IPS-15b (cell line): ENCODE measurements at regions not wholly inside any gene's neighbourhood (a gene's known extent, or its start where the extent isn't known, plus 50 kb on each side); places are given as distances from the start of the nearest gene placed in this dataset.

Source experiments
- H3K27me3 ChIP-seq: one replicate; pipeline ENCODE4 v1.6.1; 2013; ENCODE audit warnings: low read length; ENCODE audit not compliant: control insufficient read depth, insufficient read depth
- H3K36me3 ChIP-seq: one replicate; pipeline ENCODE4 v1.6.1; 2013; ENCODE audit warnings: low read length; ENCODE audit not compliant: control insufficient read depth, insufficient read depth
- H3K4me1 ChIP-seq: one replicate; pipeline ENCODE4 v1.6.1; 2013; ENCODE audit warnings: mild to moderate bottlenecking, low read length; ENCODE audit not compliant: control insufficient read depth, insufficient read depth
- H3K4me3 ChIP-seq: one replicate; pipeline ENCODE4 v1.5.1; 2013; ENCODE audit warnings: low read depth, low read length
- H3K9ac ChIP-seq: one replicate; pipeline ENCODE4 v1.6.1; 2013; ENCODE audit warnings: low read depth, mild to moderate bottlenecking, low read length
- H3K9me3 ChIP-seq: one replicate; pipeline ENCODE4 v1.6.1; 2013; ENCODE audit warnings: mild to moderate bottlenecking, low read length; ENCODE audit not compliant: control insufficient read depth, insufficient read depth

DNA sequence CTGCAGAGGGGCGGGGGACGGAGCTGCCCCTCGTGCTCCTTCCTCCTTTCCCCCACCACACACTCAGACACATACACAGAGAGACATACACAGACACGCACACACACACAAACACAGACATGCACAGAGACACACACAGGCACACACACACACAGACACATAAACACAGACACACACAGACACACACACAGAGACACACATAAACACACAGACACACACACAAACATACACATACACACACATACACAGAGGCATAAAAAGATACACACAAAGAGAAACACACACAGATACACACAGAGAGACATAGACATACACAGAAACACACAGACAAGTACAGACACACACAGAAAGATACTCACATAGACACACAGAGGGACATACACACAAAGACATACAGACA lies 136.0 kb downstream of the UQCRFS1 start:
- Histone ChIP-seq H3K9ac (no peak overlapping the region), H3K27me3 (no peaks in the 10 kb centered on the region), H3K4me1 (peaks cover 3% of the 10 kb centered on the region), H3K9me3 (no peaks in the 10 kb centered on the region), H3K36me3 (no peaks in the 10 kb centered on the region), H3K4me3 (no peak overlapping the region)

DNA sequence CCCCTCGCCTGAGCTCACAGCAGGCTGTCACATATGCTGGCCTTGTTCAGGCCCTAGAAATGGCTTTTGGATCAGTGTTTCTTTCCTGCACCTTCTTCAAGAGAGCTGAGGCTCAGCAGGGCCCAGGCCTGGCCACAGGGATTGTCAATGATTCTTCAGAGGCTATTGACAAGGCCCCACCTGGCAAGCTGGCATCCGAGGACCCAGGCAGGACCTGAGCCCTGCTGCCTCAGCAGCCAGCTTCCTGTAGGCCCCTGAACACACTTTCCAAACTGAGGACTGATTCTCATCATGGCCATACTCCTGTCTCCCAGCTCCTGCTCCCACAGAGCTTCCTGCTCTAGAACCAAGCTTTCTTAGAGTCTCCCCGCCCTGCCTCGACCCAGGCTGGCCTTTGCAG lies 136.8 kb downstream of the UQCRFS1 start:
- no peaks in the 10 kb centered on the region for H3K27me3 ChIP-seq
- H3K4me1 ChIP-seq, result peaks cover 3% of the 10 kb centered on the region

GRCh38 chr19:29075149-29075548 lies 137.8 kb downstream of the UQCRFS1 start:
- Histone ChIP-seq H3K4me3 (no peak overlapping the region), H3K27me3 (no peaks in the 10 kb centered on the region), H3K9me3 (no peaks in the 10 kb centered on the region), H3K36me3 (no peaks in the 10 kb centered on the region), H3K4me1 (peaks cover 3% of the 10 kb centered on the region), H3K9ac (no peak overlapping the region)

More for the DNA sequence above, 136.8 kb downstream of the UQCRFS1 start:
- Histone ChIP-seq H3K36me3 (no peaks in the 10 kb centered on the region), H3K9ac (no peak overlapping the region), H3K4me3 (no peak overlapping the region), H3K9me3 (no peaks in the 10 kb centered on the region)

GRCh38 chr19:29074579-29074978 lies 138.4 kb downstream of the UQCRFS1 start:
- H3K4me3 ChIP-seq, result no peak overlapping the region

DNA sequence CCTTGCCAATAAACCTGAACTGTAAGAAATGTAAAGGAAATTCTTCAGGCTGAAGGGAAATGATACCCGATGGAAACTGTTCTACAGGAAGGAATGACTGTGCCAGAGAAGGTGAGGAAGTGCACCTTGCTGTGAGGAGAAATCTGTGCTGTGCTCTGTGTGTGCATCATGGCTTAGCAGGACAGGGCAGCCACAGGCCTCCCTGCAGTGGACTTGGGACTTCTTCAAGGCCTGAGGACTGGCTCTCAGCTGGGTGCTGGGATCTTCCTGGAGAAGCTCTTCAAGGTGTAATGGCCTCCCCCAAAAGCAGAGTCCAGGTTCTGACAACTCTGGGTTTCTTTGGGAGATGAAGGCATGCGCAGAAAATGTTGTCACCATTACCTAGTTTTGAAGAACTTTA lies 145.1 kb downstream of the UQCRFS1 start:
- Histone ChIP-seq H3K9ac (no peak overlapping the region), H3K9me3 (no peaks in the 10 kb centered on the region), H3K36me3 (no peaks in the 10 kb centered on the region), H3K4me3 (no peak overlapping the region), H3K27me3 (no peaks in the 10 kb centered on the region), H3K4me1 (peaks cover 2% of the 10 kb centered on the region)

More at GRCh38 chr19:29074579-29074978, 138.4 kb downstream of the UQCRFS1 start:
- Histone ChIP-seq H3K9ac (no peak overlapping the region), H3K36me3 (no peaks in the 10 kb centered on the region), H3K27me3 (no peaks in the 10 kb centered on the region), H3K9me3 (no peaks in the 10 kb centered on the region), H3K4me1 (peaks cover 3% of the 10 kb centered on the region)

- peaks cover 6% of the 10 kb centered on the region for H3K4me1 ChIP-seq
- no peaks in the 10 kb centered on the region for H3K27me3 ChIP-seq
- no peak overlapping the region for H3K4me3 ChIP-seq
- H3K9ac ChIP-seq, result no peak overlapping the region
- H3K36me3 ChIP-seq, result no peaks in the 10 kb centered on the region
- no peaks in the 10 kb centered on the region for H3K9me3 ChIP-seq
These were observed 150.2 kb downstream of the UQCRFS1 start for GRCh38 chr19:29062475-29063435.

DNA sequence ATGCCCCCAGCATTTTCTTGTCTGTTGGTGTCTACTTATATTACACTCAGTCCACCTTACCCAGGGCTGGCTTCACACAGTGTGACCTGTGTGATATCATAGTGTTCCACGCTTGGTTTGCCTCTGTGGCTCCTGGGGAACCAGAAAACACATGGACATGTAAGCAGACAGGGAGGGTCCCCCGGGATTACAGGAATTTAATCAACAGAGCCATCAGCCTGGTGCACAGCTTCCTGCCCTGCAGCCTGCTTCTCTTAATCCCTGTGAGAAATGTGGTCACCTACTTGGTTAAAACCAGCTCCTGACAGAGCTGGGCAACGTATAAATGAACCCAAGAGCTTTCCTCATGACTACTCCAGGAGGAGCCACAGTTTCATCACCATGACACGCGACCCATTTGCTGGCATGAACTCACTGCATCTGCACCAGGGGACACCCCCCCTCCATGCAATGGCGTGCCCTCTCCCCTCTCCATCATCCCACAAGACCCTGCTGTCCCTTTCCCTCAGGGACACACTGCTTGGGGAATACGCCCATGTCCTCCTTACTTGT lies 152.1 kb downstream of the UQCRFS1 start:
- H3K27me3 ChIP-seq, result peaks cover 3% of the 10 kb centered on the region
- no peaks in the 10 kb centered on the region for H3K36me3 ChIP-seq
- peaks cover 8% of the 10 kb centered on the region for H3K4me1 ChIP-seq
- H3K9ac ChIP-seq, result no peak overlapping the region
- H3K4me3 ChIP-seq, result no peak overlapping the region
- H3K9me3 ChIP-seq, result no peaks in the 10 kb centered on the region

GRCh38 chr19:29056535-29056934 lies 156.4 kb downstream of the UQCRFS1 start:
- no peaks in the 10 kb centered on the region for H3K36me3 ChIP-seq
- H3K27me3 ChIP-seq, result peaks cover 3% of the 10 kb centered on the region

DNA sequence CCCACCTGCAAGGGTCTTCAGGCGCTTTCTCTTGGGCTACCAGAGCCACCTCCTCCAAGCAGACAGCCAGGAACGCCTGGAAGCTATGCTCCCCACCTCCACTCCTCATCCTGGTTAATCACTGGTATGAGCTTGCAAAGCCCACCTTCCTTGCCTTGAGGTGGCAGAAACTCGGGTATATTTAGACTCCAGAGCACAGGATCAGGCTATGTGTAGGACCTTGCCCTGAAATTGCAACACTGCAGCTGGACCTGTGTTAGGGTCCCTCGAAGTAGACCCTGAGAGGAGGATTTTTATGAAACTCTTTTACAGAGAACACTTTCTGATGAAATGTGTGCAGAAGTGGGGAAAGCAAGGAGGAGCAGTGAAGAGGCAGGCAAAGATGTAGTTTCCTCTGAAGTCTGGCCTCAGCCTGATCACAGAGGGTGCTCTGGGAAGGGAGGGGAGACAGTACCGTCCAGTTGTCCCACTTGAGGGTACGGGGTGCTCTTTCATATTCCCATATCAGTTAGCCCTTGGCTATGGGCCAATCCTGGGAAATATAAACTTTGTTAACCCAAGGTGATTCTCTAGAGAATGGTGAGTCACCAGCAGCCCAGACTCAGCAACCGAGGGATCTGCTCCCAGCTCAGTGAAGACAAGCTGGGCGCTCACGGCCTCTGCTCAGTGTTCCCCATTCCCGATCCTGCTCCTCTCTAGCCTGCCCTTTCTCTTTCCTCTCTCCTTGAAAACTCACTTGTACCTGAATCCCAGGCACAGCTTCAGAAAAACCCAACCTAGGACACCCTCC lies 157.9 kb downstream of the UQCRFS1 start:
- H3K9me3 ChIP-seq, result no peaks in the 10 kb centered on the region
- no peak overlapping the region for H3K4me3 ChIP-seq
- no peak overlapping the region for H3K9ac ChIP-seq
- H3K36me3 ChIP-seq, result no peaks in the 10 kb centered on the region
- peaks cover 2% of the 10 kb centered on the region for H3K4me1 ChIP-seq
- H3K27me3 ChIP-seq, result peaks cover 3% of the 10 kb centered on the region

More at GRCh38 chr19:29056535-29056934, 156.4 kb downstream of the UQCRFS1 start:
- Histone ChIP-seq H3K9ac (no peak overlapping the region), H3K4me3 (no peak overlapping the region), H3K4me1 (peaks cover 2% of the 10 kb centered on the region), H3K9me3 (no peaks in the 10 kb centered on the region)

GRCh38 chr19:29048873-29049272 lies 164.1 kb downstream of the UQCRFS1 start:
- H3K4me1 ChIP-seq, result peaks cover 19% of the 10 kb centered on the region
- H3K9ac ChIP-seq, result no peak overlapping the region
- H3K27me3 ChIP-seq, result no peaks in the 10 kb centered on the region
- no peaks in the 10 kb centered on the region for H3K9me3 ChIP-seq
- H3K4me3 ChIP-seq, result no peak overlapping the region
- H3K36me3 ChIP-seq, result no peaks in the 10 kb centered on the region

GRCh38 chr19:29045679-29046254 lies 167.2 kb downstream of the UQCRFS1 start:
- Histone ChIP-seq H3K9me3 (no peaks in the 10 kb centered on the region), H3K36me3 (no peaks in the 10 kb centered on the region), H3K27me3 (no peaks in the 10 kb centered on the region), H3K4me3 (no peak overlapping the region), H3K4me1 (peaks cover 24% of the 10 kb centered on the region), H3K9ac (no peak overlapping the region)
